ENCODE measurements at regions not wholly inside any gene's neighbourhood (a gene's known extent, or its start where the extent isn't known, plus 50 kb on each side); places are given as distances from the start of the nearest gene placed in this dataset.
A peak's percentile ranks its signal among the peaks of the same experiment; 100 is the strongest.
"Not testable (repeated sequence)": the region's sequence is repeated elsewhere in the genome, so short reads cannot be mapped to it uniquely, and the experiment has no call there.

GRCh38 chr14:21771671-21772070, 98.1 kb upstream of the OR4E1 start:
- Histone ChIP-seq H3K36me3 (ENCODE audit: control insufficient read depth in 2 of 2, extremely low read depth in 1 of 2, insufficient read depth in 1 of 2, low read length in 1 of 2) (no peaks in the 10 kb centered on the region), H3K4me3 (ENCODE audit: control insufficient read depth in 1 of 2, extremely low read depth in 1 of 2, low read length in 1 of 2) (no peak overlapping the region), H3K4me1 (ENCODE audit: control insufficient read depth in 1 of 2, extremely low read depth in 1 of 2, insufficient read depth in 2 of 2, low read length in 2 of 2) (no peaks in the 10 kb centered on the region), H3K27me3 (replicated peaks in 1 of 2; ENCODE audit: control insufficient read depth in 2 of 2, extremely low read depth in 1 of 2, insufficient read depth in 2 of 2, low read length in 1 of 2) (peaks cover 0 to 2% of the 10 kb centered on the region in 2 experiments), H3K9me3 (no peaks in the 10 kb centered on the region), H3K27ac (ENCODE audit: low read length) (no peak overlapping the region)
- Mint-ChIP-seq H3K4me1 (peaks cover 4 to 5% (median 5%) of the 10 kb centered on the region in 3 donors), H3K9me3 (no peaks in the 10 kb centered on the region), H3K4me3 (no peak overlapping the region), H3K36me3 (no peaks in the 10 kb centered on the region), H3K27ac (no peak overlapping the region), H3K27me3 (peaks cover 17 to 18% of the 10 kb centered on the region in 2 donors)
- no CpG with 5 or more reads among the region's 1 CpG for WGBS (ENCODE audit: insufficient coverage)
- DNase-seq = no peak
- ChIA-PET POLR2A (no interaction called here), CTCF (no interaction called here)
- no peak for ATAC-seq (replicated peaks in 1 of 4)

- Histone ChIP-seq H3K27ac (ENCODE audit: low read length) (no peak overlapping the region), H3K9me3 (no peaks in the 10 kb centered on the region), H3K27me3 (replicated peaks in 1 of 2; ENCODE audit: control insufficient read depth in 2 of 2, extremely low read depth in 1 of 2, insufficient read depth in 2 of 2, low read length in 1 of 2) (peaks cover 0 to 2% of the 10 kb centered on the region in 2 experiments), H3K36me3 (ENCODE audit: control insufficient read depth in 2 of 2, extremely low read depth in 1 of 2, insufficient read depth in 1 of 2, low read length in 1 of 2) (no peaks in the 10 kb centered on the region), H3K4me3 (ENCODE audit: control insufficient read depth in 1 of 2, extremely low read depth in 1 of 2, low read length in 1 of 2) (peak overlapping the region in 1 of 2 donors; percentile 2), H3K4me1 (ENCODE audit: control insufficient read depth in 1 of 2, extremely low read depth in 1 of 2, insufficient read depth in 2 of 2, low read length in 2 of 2) (no peaks in the 10 kb centered on the region)
- DNase-seq (no peak), ATAC-seq (replicated peaks in 1 of 4) (peak in 3 of 4 experiments; percentile 37 to 62 (median 43))
- H3K4me3 Mint-ChIP-seq = peak overlapping the region; percentile 61 to 71 (median 66)
- no CpG with 5 or more reads among the region's 2 CpGs for WGBS (ENCODE audit: insufficient coverage)
- H3K27me3 Mint-ChIP-seq = peaks cover 8 to 14% of the 10 kb centered on the region in 2 donors
- CTCF ChIA-PET = interaction anchor here in 1 of 2 donors (1.6 kb wide), 1 partner anchor 18 kb away, joined by 5 read pairs; no protein-coding TSS in a partner anchor
- peaks cover 4 to 5% (median 5%) of the 10 kb centered on the region in 3 donors for H3K4me1 Mint-ChIP-seq
- peaks cover 0 to 4% (median 0%) of the 10 kb centered on the region in 3 donors for H3K9me3 Mint-ChIP-seq
- POLR2A ChIA-PET = no interaction called here
- H3K36me3 Mint-ChIP-seq = no peaks in the 10 kb centered on the region
- H3K27ac Mint-ChIP-seq = peak overlapping the region; percentile 46 to 61
Observed at GRCh38 chr14:21768875-21769257, 95.2 kb upstream of the OR4E1 start.

GRCh38 chr14:21768116-21768874, 94.7 kb upstream of the OR4E1 start:
- POLR2A ChIA-PET = no interaction called here
- peak in 7 of 35 experiments; percentile 5 to 66 (median 13) for DNase-seq
- CTCF ChIA-PET = interaction anchor here (0.5 to 1.6 kb wide), 4 partner anchors 17 to 58 kb away, joined by 3 to 5 read pairs (median 4); no protein-coding TSS in a partner anchor
- Mint-ChIP-seq H3K4me3 (peak overlapping the region; percentile 61 to 71 (median 66)), H3K27ac (peak overlapping the region; percentile 46 to 61), H3K27me3 (peaks cover 7 to 15% of the 10 kb centered on the region in 2 donors), H3K36me3 (no peaks in the 10 kb centered on the region), H3K9me3 (peaks cover 0 to 5% (median 0%) of the 10 kb centered on the region in 3 donors), H3K4me1 (peaks cover 4 to 5% (median 5%) of the 10 kb centered on the region in 3 donors)
- peak; percentile 63 to 91 (median 78) for ATAC-seq (replicated peaks in 1 of 4)
- H3K4me1 ChIP-seq (ENCODE audit: control insufficient read depth in 1 of 2, extremely low read depth in 1 of 2, insufficient read depth in 2 of 2, low read length in 2 of 2) = no peaks in the 10 kb centered on the region
- no peak overlapping the region for H3K27ac ChIP-seq (ENCODE audit: low read length)
- no peaks in the 10 kb centered on the region for H3K36me3 ChIP-seq (ENCODE audit: control insufficient read depth in 2 of 2, extremely low read depth in 1 of 2, insufficient read depth in 1 of 2, low read length in 1 of 2)
- no peaks in the 10 kb centered on the region for H3K9me3 ChIP-seq
- WGBS (ENCODE audit: insufficient coverage) = no CpG with 5 or more reads among the region's 5 CpGs
- H3K4me3 ChIP-seq (ENCODE audit: control insufficient read depth in 1 of 2, extremely low read depth in 1 of 2, low read length in 1 of 2) = peak overlapping the region in 1 of 2 donors; percentile 2
- no peaks in the 10 kb centered on the region for H3K27me3 ChIP-seq (replicated peaks in 1 of 2; ENCODE audit: control insufficient read depth in 2 of 2, extremely low read depth in 1 of 2, insufficient read depth in 2 of 2, low read length in 1 of 2)

GRCh38 chr14:21760360-21760759, 86.7 kb upstream of the OR4E1 start:
- POLR2A ChIA-PET; H3K27ac ChIP-seq (ENCODE audit: low read length); H3K4me1 Mint-ChIP-seq; H3K36me3 ChIP-seq (ENCODE audit: control insufficient read depth in 2 of 2, extremely low read depth in 1 of 2, insufficient read depth in 1 of 2, low read length in 1 of 2); H3K27ac Mint-ChIP-seq; H3K27me3 ChIP-seq (replicated peaks in 1 of 2; ENCODE audit: control insufficient read depth in 2 of 2, extremely low read depth in 1 of 2, insufficient read depth in 2 of 2, low read length in 1 of 2); H3K4me1 ChIP-seq (ENCODE audit: control insufficient read depth in 1 of 2, extremely low read depth in 1 of 2, insufficient read depth in 2 of 2, low read length in 2 of 2); DNase-seq; ATAC-seq (replicated peaks in 1 of 4); H3K9me3 ChIP-seq; H3K4me3 Mint-ChIP-seq; H3K36me3 Mint-ChIP-seq; H3K9me3 Mint-ChIP-seq; H3K4me3 ChIP-seq (ENCODE audit: control insufficient read depth in 1 of 2, extremely low read depth in 1 of 2, low read length in 1 of 2): not testable (repeated sequence)
- CTCF ChIA-PET = interaction anchor here in 1 of 2 donors (0.8 kb wide), 1 partner anchor 11 kb away, joined by 3 read pairs; no protein-coding TSS in a partner anchor
- H3K27me3 Mint-ChIP-seq = peaks cover 34 to 42% of the 10 kb centered on the region in 2 donors
- WGBS (ENCODE audit: insufficient coverage) = 65% methylated on average over 5 of the region's 6 CpGs

GRCh38 chr14:21749306-21749868, 75.8 kb upstream of the OR4E1 start:
- ChIA-PET CTCF (interaction anchor here in 1 of 2 donors (0.5 to 2.0 kb wide), 9 partner anchors 11 to 1013 kb away, joined by 3 to 7 read pairs (median 3); no protein-coding TSS in a partner anchor), POLR2A (interaction anchor here in 1 of 2 donors (0.5 kb wide), 1 partner anchor 777 kb away, joined by 4 read pairs; no protein-coding TSS in a partner anchor)
- Histone ChIP-seq H3K36me3 (ENCODE audit: control insufficient read depth in 2 of 2, extremely low read depth in 1 of 2, insufficient read depth in 1 of 2, low read length in 1 of 2) (no peaks in the 10 kb centered on the region), H3K4me1 (ENCODE audit: control insufficient read depth in 1 of 2, extremely low read depth in 1 of 2, insufficient read depth in 2 of 2, low read length in 2 of 2) (no peaks in the 10 kb centered on the region), H3K27ac (ENCODE audit: low read length) (peak overlapping the region; percentile 5), H3K27me3 (replicated peaks in 1 of 2; ENCODE audit: control insufficient read depth in 2 of 2, extremely low read depth in 1 of 2, insufficient read depth in 2 of 2, low read length in 1 of 2) (peaks cover 2 to 11% of the 10 kb centered on the region in 2 experiments), H3K9me3 (no peaks in the 10 kb centered on the region), H3K4me3 (ENCODE audit: control insufficient read depth in 1 of 2, extremely low read depth in 1 of 2, low read length in 1 of 2) (peak overlapping the region in 1 of 2 donors; percentile 21)
- no CpG with 5 or more reads among the region's 5 CpGs for WGBS (ENCODE audit: insufficient coverage)
- Mint-ChIP-seq H3K27ac (peak overlapping the region; percentile 13 to 36), H3K36me3 (no peaks in the 10 kb centered on the region), H3K4me3 (peak overlapping the region; percentile 59 to 67 (median 59)), H3K9me3 (no peaks in the 10 kb centered on the region), H3K4me1 (peaks cover 7 to 10% (median 10%) of the 10 kb centered on the region in 3 donors), H3K27me3 (peaks cover 5 to 11% of the 10 kb centered on the region in 2 donors)
- DNase-seq (peak in 4 of 35 experiments; percentile 5 to 32 (median 6)), ATAC-seq (replicated peaks in 1 of 4) (peak; percentile 44 to 82 (median 51))

- ATAC-seq (replicated peaks in 1 of 4) (peak; percentile 82 to 89 (median 86)), DNase-seq (peak in 32 of 35 experiments; percentile 5 to 72 (median 43))
- POLR2A ChIA-PET = interaction anchor here in 1 of 2 donors (0.5 kb wide), 1 partner anchor 777 kb away, joined by 4 read pairs; no protein-coding TSS in a partner anchor
- no peaks in the 10 kb centered on the region for H3K4me1 ChIP-seq (ENCODE audit: control insufficient read depth in 1 of 2, extremely low read depth in 1 of 2, insufficient read depth in 2 of 2, low read length in 2 of 2)
- peak overlapping the region; percentile 5 for H3K27ac ChIP-seq (ENCODE audit: low read length)
- 0% methylated on average over 4 of the region's 5 CpGs for WGBS (ENCODE audit: insufficient coverage)
- no peaks in the 10 kb centered on the region for H3K9me3 ChIP-seq
- Mint-ChIP-seq H3K27me3 (peaks cover 5 to 11% of the 10 kb centered on the region in 2 donors), H3K4me1 (peaks cover 7 to 10% (median 10%) of the 10 kb centered on the region in 3 donors), H3K27ac (peak overlapping the region; percentile 13 to 36), H3K4me3 (peak overlapping the region; percentile 59 to 67 (median 59)), H3K9me3 (no peaks in the 10 kb centered on the region), H3K36me3 (no peaks in the 10 kb centered on the region)
- CTCF ChIA-PET = interaction anchor here in 1 of 2 donors (0.5 to 2.0 kb wide), 9 partner anchors 11 to 1014 kb away, joined by 3 to 7 read pairs (median 3); no protein-coding TSS in a partner anchor
- H3K4me3 ChIP-seq (ENCODE audit: control insufficient read depth in 1 of 2, extremely low read depth in 1 of 2, low read length in 1 of 2) = peak overlapping the region in 1 of 2 donors; percentile 21
- H3K27me3 ChIP-seq (replicated peaks in 1 of 2; ENCODE audit: control insufficient read depth in 2 of 2, extremely low read depth in 1 of 2, insufficient read depth in 2 of 2, low read length in 1 of 2) = peaks cover 2 to 6% of the 10 kb centered on the region in 2 experiments
- H3K36me3 ChIP-seq (ENCODE audit: control insufficient read depth in 2 of 2, extremely low read depth in 1 of 2, insufficient read depth in 1 of 2, low read length in 1 of 2) = no peaks in the 10 kb centered on the region
Observed at GRCh38 chr14:21748869-21749303, 75.3 kb upstream of the OR4E1 start.

All from T-cell (primary cell).